HepG2 (cell line): ENCODE measurements at regions not wholly inside any gene's neighbourhood (a gene's known extent, or its start where the extent isn't known, plus 50 kb on each side); places are given as distances from the start of the nearest gene placed in this dataset.

Source experiments
- ATF7 ChIP-seq, 2 experiments: fragments of 450-650 bp in 1 of 2; sonication (generic) in 1 of 2; formaldehyde crosslinking in 1 of 2; IDR thresholded peaks; 2 replicates each; pipeline versions ENCODE4 v1.4.0 to v1.6.1; 2016 to 2020; ENCODE audit warnings: antibody characterized with exemption in 1 of 2, mild to moderate bottlenecking in 1 of 2, missing genetic modification reagents in 1 of 2
- CEBPG ChIP-seq: IDR thresholded peaks from 2 replicates; pipeline ENCODE4 v1.6.1; 2016
- ELF4 ChIP-seq: sonication (generic); formaldehyde crosslinking; IDR thresholded peaks from 2 replicates; pipeline ENCODE4 v1.5.0; 2020; ENCODE audit warnings: missing genetic modification reagents, mild to moderate bottlenecking, moderate library complexity, borderline replicate concordance
- HDAC1 ChIP-seq: sonication (generic); formaldehyde crosslinking; IDR thresholded peaks from 2 replicates; pipeline ENCODE4 v1.5.1; 2020; ENCODE audit warnings: mild to moderate bottlenecking, missing genetic modification reagents
- HNRNPH1 ChIP-seq: fragments of 200-400 bp; formaldehyde crosslinking; optimal IDR thresholded peaks from 2 replicates; pipeline ENCODE3; 2017; ENCODE audit warnings: mild to moderate bottlenecking, low read depth, low read length
- MAX ChIP-seq: IDR thresholded peaks from 2 replicates; pipeline ENCODE4 v1.6.1; 2012; ENCODE audit warnings: inconsistent platforms
- MIXL1 ChIP-seq: IDR thresholded peaks from 2 replicates; pipeline ENCODE4 v1.6.1; 2016
- POGZ ChIP-seq: sonication (generic); formaldehyde crosslinking; IDR thresholded peaks from 2 replicates; pipeline ENCODE4 v1.4.0; 2020; ENCODE audit warnings: mild to moderate bottlenecking, missing genetic modification reagents
- SMAD3 ChIP-seq: sonication (generic); formaldehyde crosslinking; IDR thresholded peaks from 2 replicates; pipeline ENCODE4 v1.4.0; 2020; ENCODE audit warnings: missing genetic modification reagents
- TARDBP ChIP-seq: sonication (generic); formaldehyde crosslinking; IDR thresholded peaks from 2 replicates; pipeline ENCODE4 v1.8.0; 2022; ENCODE audit warnings: mild to moderate bottlenecking, missing genetic modification reagents
- TBL1XR1 ChIP-seq: fragments of 150-350 bp; IDR thresholded peaks from 2 replicates; pipeline ENCODE4 v1.6.1; 2014; ENCODE audit warnings: borderline replicate concordance, low read length; ENCODE audit not compliant: partially characterized antibody
- TBX3 ChIP-seq: fragments of 450-650 bp; IDR thresholded peaks from 2 replicates; pipeline ENCODE4 v1.6.1; 2017; ENCODE audit warnings: antibody characterized with exemption, mild to moderate bottlenecking, inconsistent platforms, borderline replicate concordance
- TFAP4 ChIP-seq: sonication (generic); IDR thresholded peaks from 2 replicates; pipeline ENCODE4 v1.6.1; 2016; ENCODE audit warnings: low read depth, borderline replicate concordance
- WIZ ChIP-seq: sonication (generic); formaldehyde crosslinking; IDR thresholded peaks from 2 replicates; pipeline ENCODE4 v1.5.1; 2020; ENCODE audit warnings: mild to moderate bottlenecking, missing genetic modification reagents
- ZBTB20 ChIP-seq: sonication (generic); formaldehyde crosslinking; IDR thresholded peaks from 2 replicates; pipeline ENCODE4 v1.8.1; 2023; ENCODE audit warnings: missing genetic modification reagents, low read depth, mild to moderate bottlenecking, borderline replicate concordance
- ZHX2 ChIP-seq, 2 experiments: sonication (generic) in 1 of 2; formaldehyde crosslinking in 1 of 2; IDR thresholded peaks; 2 replicates each; pipeline versions ENCODE4 v1.6.1 to v1.9.0; 2014 to 2022; ENCODE audit warnings: antibody characterized with exemption in 1 of 2, borderline replicate concordance in 1 of 2, inconsistent platforms in 1 of 2, low read depth in 1 of 2, missing genetic modification reagents in 1 of 2
- ZNF292 ChIP-seq: sonication (generic); formaldehyde crosslinking; IDR thresholded peaks from 2 replicates; pipeline ENCODE4 v1.8.1; 2022; ENCODE audit warnings: mild to moderate bottlenecking, low read depth, missing genetic modification reagents, borderline replicate concordance
- ZNF496 ChIP-seq: sonication (generic); formaldehyde crosslinking; IDR thresholded peaks from 2 replicates; pipeline ENCODE4 v1.8.1; 2023; ENCODE audit warnings: mild to moderate bottlenecking, moderate library complexity, missing genetic modification reagents; ENCODE audit not compliant: insufficient replicate concordance
- ZNF737 ChIP-seq: sonication (generic); formaldehyde crosslinking; IDR thresholded peaks from 2 replicates; pipeline ENCODE4 v1.5.0; 2020; ENCODE audit warnings: missing genetic modification reagents, mild to moderate bottlenecking, borderline replicate concordance
- TF ChIP-seq, protein P1 (sequence below): IDR thresholded peaks from 2 replicates; pipeline ENCODE4 v1.6.1; 2016; ENCODE audit warnings: low read depth

- TF ChIP-seq ATF7 (IDR thresholded peaks at IDR 0.05) (0 out of 2 replicates have a peak, but pooled peaks have one; percentile 3), ATF7 (CRISPR knock-in tag; IDR thresholded peaks at IDR 0.05) (no peak), MIXL1 (CRISPR knock-in tag) (peak; percentile 77; the same call in 1 of the 2 replicates), CEBPG (CRISPR knock-in tag) (peak; percentile 60), ZNF737 (no peak), ZHX2 (IDR thresholded peaks at IDR 0.05; ENCODE audit: low read depth) (0 out of 2 replicates have a peak, but pooled peaks have one; percentile 29), ZHX2 (CRISPR knock-in tag; IDR thresholded peaks at IDR 0.05; ENCODE audit: borderline replicate concordance) (no peak), TARDBP (CRISPR knock-in tag) (0 out of 2 replicates have a peak, but pooled peaks have one; percentile 31), TFAP4 (peak; percentile 49; the same call in 1 of the 2 replicates), ZNF496 (no peak), HDAC1 (CRISPR knock-in tag) (peak; percentile 63), POGZ (CRISPR knock-in tag) (peak; percentile 75), HNRNPH1 (no peak), ZNF292 (CRISPR knock-in tag) (0 out of 2 replicates have a peak, but pooled peaks have one; percentile 63), ZBTB20 (peak; percentile 57; the same call in 1 of the 2 replicates), TBL1XR1 (peak; percentile 58), SMAD3 (CRISPR knock-in tag) (peak; percentile 80; the same call in 1 of the 2 replicates), MAX (peak; percentile 41; the same call in 1 of the 2 replicates), WIZ (CRISPR knock-in tag) (no peak), ELF4 (CRISPR knock-in tag) (no peak), TBX3 (0 out of 2 replicates have a peak, but pooled peaks have one; percentile 38)
- TF ChIP-seq, protein P1, sequence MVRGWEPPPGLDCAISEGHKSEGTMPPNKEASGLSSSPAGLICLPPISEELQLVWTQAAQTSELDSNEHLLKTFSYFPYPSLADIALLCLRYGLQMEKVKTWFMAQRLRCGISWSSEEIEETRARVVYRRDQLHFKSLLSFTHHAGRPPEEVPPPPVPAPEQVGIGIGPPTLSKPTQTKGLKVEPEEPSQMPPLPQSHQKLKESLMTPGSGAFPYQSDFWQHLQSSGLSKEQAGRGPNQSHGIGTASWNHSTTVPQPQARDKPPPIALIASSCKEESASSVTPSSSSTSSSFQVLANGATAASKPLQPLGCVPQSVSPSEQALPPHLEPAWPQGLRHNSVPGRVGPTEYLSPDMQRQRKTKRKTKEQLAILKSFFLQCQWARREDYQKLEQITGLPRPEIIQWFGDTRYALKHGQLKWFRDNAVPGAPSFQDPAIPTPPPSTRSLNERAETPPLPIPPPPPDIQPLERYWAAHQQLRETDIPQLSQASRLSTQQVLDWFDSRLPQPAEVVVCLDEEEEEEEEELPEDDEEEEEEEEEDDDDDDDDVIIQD (CRISPR knock-in tag), result peak; percentile 76; the same call in 1 of the 2 replicates
Measured at GRCh38 chr1:219330669-219331068, 157.0 kb downstream of the LYPLAL1 start (continued).
